Left forelimb (tissue), 1 donor: ENCODE measurements at regions not wholly inside any gene's neighbourhood (a gene's known extent, or its start where the extent isn't known, plus 50 kb on each side); places are given as distances from the start of the nearest gene placed in this dataset.
A peak's percentile ranks its signal among the peaks of the same experiment; 100 is the strongest.
"Not testable (repeated sequence)": the region's sequence is repeated elsewhere in the genome, so short reads cannot be mapped to it uniquely, and the experiment has no call there.

Source experiments
- DNase-seq: peaks from one replicate; pipeline ENCODE4 v3.0.0-alpha.2; 2018; ENCODE audit warnings: low spot score

GRCh38 chr13:80502359-80502758, 161.4 kb upstream of the SPRY2 start:
- no peak for DNase-seq

GRCh38 chr13:80501556-80501955, 160.6 kb upstream of the SPRY2 start:
- DNase-seq = no peak

GRCh38 chr13:80499536-80500290, 158.8 kb upstream of the SPRY2 start:
- DNase-seq = no peak

GRCh38 chr13:80498433-80498832, 157.5 kb upstream of the SPRY2 start:
- no peak for DNase-seq

- no peak for DNase-seq
These were observed 157.1 kb upstream of the SPRY2 start for GRCh38 chr13:80497978-80498377.

- no peak for DNase-seq
These were observed 156.5 kb upstream of the SPRY2 start for GRCh38 chr13:80497439-80497838.

GRCh38 chr13:80496721-80497397, 155.9 kb upstream of the SPRY2 start:
- DNase-seq = no peak

GRCh38 chr13:80490491-80490943, 149.6 kb upstream of the SPRY2 start:
- DNase-seq = not testable (repeated sequence)

GRCh38 chr13:80486402-80486801, 145.5 kb upstream of the SPRY2 start:
- no peak for DNase-seq

GRCh38 chr13:80483157-80483556, 142.2 kb upstream of the SPRY2 start:
- no peak for DNase-seq

GRCh38 chr13:80481588-80481987, 140.7 kb upstream of the SPRY2 start:
- no peak for DNase-seq

GRCh38 chr13:80477661-80478443, 136.9 kb upstream of the SPRY2 start:
- DNase-seq = no peak

- no peak for DNase-seq
These were observed 136.0 kb upstream of the SPRY2 start for GRCh38 chr13:80476953-80477352.

GRCh38 chr13:80475718-80476117, 134.8 kb upstream of the SPRY2 start:
- no peak for DNase-seq

- no peak for DNase-seq
These were observed 132.8 kb upstream of the SPRY2 start for GRCh38 chr13:80473695-80474094.

- peak; percentile 71 for DNase-seq
These were observed 129.0 kb upstream of the SPRY2 start for GRCh38 chr13:80469853-80470381.

- no peak for DNase-seq
These were observed 128.4 kb upstream of the SPRY2 start for GRCh38 chr13:80469105-80469852.

GRCh38 chr13:80465321-80465720, 124.4 kb upstream of the SPRY2 start:
- DNase-seq = no peak

GRCh38 chr13:80463673-80464352, 122.9 kb upstream of the SPRY2 start:
- no peak for DNase-seq

GRCh38 chr13:80462567-80462966, 121.6 kb upstream of the SPRY2 start:
- DNase-seq = no peak

GRCh38 chr13:80462037-80462436, 121.1 kb upstream of the SPRY2 start:
- DNase-seq = no peak
